Endometrial microvascular endothelial cells (primary cell): ENCODE measurements at regions not wholly inside any gene's neighbourhood (a gene's known extent, or its start where the extent isn't known, plus 50 kb on each side); places are given as distances from the start of the nearest gene placed in this dataset.

Experiments used
- in situ Hi-C: cut with HindIII; loops from 2 replicates; pipeline ENCODE4 v1.10.0; 2017; ENCODE audit warnings: low sequenced_read_pairs, low pct_unique_long_range_greater_than_20kb; ENCODE audit errors: inconsistent ontology term

DNA sequence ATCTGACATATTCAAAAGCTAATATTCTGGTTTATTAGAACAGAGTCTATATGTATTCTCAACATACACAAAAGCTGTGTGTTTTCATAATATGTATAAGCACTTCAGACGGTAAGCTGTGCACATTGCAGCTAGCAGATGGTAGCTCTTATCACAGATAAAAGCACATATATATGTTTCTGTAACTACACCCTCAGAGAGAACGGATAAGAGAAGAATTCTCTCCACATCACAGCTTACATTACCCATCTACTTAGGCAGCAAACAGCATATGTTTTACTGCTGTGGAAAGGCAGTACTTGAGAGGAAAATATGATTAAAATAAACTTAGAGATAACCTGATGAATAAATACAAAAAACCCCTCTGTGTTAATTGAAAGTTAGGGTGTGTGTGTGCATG is 450.9 kb upstream of the ZNF608 start:
- in situ Hi-C loops, result no loop called here

DNA sequence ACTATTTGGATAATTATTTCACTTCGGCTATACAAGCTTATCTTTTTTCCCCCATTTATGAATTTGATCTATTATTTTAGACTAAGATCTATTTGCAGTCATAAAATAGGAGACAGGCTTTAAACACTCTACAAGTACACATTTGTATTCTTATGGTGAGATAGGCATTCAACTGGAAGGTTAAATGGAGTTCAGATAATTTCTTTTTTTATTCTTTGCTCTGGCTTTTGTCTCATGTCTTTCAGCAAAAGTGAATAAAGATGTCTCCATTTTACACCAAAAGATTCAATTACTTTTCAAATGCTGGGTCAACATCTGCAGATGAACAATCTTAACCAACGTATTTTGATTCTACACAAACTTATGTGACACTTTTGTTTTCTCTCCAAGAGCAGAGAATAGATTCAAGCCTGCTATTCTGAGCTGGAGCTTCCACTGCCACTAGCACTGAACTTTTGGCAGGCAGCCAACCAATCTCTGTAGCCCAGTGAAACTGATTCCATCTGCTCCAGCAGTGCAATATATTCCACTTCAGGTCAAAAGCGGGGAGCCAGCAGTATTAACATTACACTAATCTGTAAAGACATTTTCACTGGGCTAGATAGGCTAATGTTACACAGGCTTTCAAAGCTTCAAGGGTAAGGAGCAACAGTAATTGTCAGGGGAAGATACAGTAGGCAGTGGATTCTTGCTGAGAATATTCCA is 452.0 kb upstream of the ZNF608 start:
- in situ Hi-C loops, result no loop called here

- in situ Hi-C loops, result no loop called here
Measured at GRCh38 chr5:125199373-125199772, 452.9 kb upstream of the ZNF608 start.

DNA sequence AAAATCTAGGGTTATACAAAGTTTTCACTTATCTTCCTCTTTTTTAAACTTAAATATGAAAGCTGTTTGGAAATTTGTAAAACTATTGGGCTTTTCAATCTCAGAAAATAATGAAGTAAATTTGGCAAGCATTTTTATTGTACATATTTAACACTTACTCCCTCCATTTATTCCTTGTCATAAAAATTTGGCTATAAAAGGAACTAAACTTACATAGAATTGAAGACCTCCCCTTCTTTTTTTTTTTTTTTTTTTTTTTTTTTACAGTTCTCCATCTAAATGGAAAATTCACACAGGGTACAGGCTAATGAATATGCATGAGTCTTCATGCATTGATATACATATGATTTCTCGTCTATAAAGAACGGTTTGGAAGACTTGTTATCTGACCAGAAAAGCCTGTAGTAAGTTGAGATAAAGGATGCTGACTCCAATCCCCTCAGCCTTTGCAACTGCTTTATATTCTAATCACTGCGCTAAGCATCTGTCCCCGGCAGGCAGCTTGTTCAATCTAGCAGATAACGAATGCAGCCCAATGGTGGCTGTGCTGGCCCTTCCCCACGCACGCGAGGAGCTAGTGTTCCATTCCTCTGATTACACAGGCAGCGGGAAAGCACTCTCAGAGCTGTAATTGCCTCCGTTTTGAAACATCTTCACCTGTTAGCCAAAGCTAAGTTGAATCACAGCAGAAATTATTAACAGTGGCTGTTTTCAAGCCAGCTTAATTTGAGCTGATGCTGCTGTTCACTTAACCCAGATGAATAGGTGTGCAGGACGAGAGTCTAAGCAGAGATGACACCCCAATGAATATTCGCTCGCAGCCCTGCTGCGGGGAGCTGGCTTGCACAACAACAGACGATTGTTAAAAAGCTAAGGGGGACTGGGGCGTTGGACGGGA is 453.8 kb upstream of the ZNF608 start:
- in situ Hi-C loops, result no loop called here

DNA sequence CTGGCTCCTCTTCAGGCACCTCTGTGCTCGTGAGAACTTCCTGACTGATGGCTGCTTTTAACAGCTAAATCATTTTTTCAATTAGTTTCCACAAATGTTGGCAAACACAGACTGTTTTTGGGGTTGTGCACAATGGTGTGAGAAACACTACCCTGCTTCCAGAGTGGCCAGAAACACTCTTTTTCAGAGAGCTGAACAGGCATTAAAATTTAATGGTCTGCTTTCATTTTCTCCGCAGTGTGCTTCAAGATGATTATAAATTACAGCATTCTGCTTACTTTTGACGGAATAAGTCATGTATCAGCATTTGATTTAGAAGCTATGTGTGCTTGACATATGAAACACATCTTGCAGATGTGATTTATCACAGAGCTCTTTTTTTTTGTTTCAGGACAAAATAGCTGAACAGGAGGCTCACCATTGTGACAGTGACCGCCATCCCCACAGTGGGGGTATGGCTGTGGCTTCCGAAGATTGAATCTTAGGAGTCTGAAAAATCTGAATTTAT is 454.5 kb upstream of the ZNF608 start:
- in situ Hi-C loops, result no loop called here

DNA sequence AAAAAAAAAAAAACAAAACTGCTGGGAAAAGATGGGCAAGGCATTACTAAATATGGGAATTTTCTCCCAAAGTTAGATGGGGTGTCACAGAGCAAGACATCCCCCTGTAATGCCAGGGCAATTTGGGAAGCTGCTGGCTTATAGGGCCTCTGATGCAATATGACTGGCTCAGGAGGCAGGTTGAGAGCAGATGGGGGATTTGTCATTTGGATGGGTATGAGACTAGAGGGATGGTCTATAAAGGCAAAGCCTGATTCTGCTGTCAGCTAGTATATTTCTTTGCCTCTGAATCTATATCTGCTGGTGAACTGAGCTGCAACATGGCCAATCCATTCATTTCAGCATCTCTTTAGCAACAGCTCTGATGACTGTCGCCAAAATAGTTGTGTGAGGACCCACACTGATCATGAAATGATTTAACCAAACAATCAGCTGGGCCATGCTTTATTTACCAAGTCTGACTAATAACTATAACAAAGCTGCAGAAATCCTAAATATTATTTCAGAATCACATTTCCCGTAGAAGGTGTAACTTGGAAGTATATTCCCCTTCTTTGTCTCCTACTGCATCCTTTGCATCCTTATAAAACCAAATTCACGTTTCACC is 455.1 kb upstream of the ZNF608 start:
- in situ Hi-C loops, result no loop called here

GRCh38 chr5:125202353-125202752 is 455.9 kb upstream of the ZNF608 start:
- in situ Hi-C loops, result no loop called here

GRCh38 chr5:125202871-125203438 is 456.5 kb upstream of the ZNF608 start:
- in situ Hi-C loops, result no loop called here

- in situ Hi-C loops, result no loop called here
Measured at GRCh38 chr5:125203912-125204311, 457.5 kb upstream of the ZNF608 start.

GRCh38 chr5:125205601-125206225 is 459.3 kb upstream of the ZNF608 start:
- in situ Hi-C loops, result no loop called here

GRCh38 chr5:125207856-125208255 is 461.4 kb upstream of the ZNF608 start:
- in situ Hi-C loops, result no loop called here

GRCh38 chr5:125209650-125210049 is 463.2 kb upstream of the ZNF608 start:
- in situ Hi-C loops, result no loop called here

- in situ Hi-C loops, result no loop called here
Measured at GRCh38 chr5:125210242-125210947, 464.0 kb upstream of the ZNF608 start.

DNA sequence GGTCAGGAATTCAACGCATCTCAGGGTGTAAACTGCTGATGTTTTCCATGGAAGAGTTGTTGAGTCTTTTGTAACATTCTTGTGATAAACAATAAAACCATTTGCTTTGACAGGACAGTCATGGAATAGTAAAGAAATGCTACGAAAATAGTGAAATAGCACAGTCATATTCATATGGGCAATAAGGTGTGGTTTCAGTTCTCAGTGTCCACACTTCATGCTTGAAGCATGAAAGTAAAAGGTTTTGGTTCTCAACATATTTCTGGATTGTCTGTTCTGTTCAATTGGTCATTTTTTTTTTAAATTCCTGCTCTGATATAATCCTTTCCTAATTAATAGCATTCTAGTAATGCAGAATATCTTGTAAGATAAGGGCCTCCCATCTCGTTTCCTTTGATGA is 467.6 kb upstream of the ZNF608 start:
- in situ Hi-C loops, result no loop called here

DNA sequence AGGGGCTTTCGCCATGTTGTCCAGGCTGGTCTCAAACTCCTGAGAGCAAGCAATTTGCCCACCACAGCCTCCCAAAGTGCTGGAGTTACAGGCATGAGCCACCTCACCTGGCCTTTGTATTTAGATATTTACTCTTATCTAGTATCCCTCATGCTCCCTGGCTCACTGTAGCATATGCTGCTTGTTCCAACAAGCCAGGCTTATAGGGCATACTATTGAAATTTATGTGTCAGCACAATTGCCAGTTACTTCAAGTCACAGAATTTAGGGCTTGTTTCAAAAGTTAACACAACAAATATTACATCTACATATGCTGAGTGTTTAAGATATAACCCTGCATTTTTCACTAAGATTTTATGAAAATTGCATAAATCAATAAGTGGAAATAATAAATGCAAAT is 469.2 kb upstream of the ZNF608 start:
- in situ Hi-C loops, result no loop called here

DNA sequence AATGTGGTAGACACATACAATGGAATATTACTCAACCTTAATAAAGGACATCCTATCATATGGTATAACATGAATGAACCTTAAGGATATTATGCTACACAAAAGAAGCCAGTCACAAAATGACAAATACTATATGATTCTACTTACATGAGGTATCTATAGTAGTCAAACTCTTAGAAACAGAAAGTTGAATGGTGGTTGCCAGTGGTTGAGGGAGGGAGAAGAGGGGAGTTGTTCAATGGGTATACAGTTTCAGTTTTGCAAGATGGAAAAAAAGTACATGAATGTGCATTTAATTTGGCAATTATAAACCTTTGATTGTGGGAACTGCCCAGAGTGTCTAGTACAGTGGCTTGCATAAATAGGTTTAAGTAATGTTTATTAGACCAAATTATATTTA is 473.3 kb upstream of the ZNF608 start:
- in situ Hi-C loops, result no loop called here

DNA sequence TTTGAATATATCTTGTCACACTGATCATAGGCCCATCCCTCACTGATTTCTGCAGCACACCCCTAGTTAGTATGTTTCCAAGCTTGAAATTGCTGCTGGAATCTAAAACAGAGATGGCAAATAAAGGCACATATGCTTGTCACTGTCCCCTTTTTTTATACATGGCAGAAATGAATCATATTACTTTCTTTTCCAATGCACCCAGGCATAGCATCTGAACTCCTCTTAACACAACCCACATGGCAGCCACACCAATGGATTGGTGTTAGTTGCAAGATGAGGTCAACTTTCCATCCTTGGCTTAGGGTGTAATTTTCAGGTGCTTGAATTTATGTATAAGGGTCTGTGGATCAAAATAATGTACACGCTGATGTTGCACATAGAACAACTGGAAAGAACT is 473.8 kb upstream of the ZNF608 start:
- in situ Hi-C loops, result no loop called here

DNA sequence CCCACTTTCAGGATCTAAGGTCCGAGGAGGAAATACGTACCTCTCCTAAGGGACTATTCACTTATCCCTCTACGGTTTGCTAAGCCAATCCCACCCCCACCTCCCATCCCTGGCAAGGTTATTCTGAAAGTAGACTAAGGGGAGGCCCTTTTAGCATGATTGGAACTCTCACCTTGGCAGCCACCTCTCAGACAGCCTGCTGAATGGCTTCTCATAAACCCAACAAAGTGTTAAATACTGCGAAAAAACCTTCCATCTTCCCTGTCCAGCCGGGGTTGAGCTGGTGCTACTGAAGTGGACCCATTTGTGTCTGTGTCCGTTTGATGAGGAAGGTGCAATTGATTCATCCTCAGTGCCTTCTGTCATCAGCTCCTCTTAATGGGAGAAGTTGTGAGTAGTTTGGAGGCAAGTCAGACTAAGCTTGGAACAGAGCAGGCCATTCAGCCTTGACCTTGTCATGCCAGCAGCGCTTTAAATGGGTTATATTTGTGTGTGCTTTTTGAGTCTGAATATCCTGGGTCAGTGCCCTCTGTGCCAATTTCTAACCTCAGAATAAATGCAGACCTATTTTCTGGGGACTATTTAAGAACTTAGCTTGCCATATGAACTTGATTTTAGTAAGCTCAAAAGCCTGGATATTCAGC is 476.3 kb upstream of the ZNF608 start:
- in situ Hi-C loops, result no loop called here
